Left lung (tissue), 4 donors: ENCODE measurements at regions not wholly inside any gene's neighbourhood (a gene's known extent, or its start where the extent isn't known, plus 50 kb on each side); places are given as distances from the start of the nearest gene placed in this dataset.

Experiments
- ATAC-seq: fragments of 200-7000 bp; cut with Tn5 transposase; one replicate; pipeline ENCODE4 v1.9.1; 2020; ENCODE audit warnings: moderate library complexity
- DNase-seq, 4 donors: peaks; one replicate each; pipeline ENCODE4 v3.0.0-alpha.2; 2013 to 2020
- H3K27ac ChIP-seq, 2 donors: fragments of 200-600 bp; sonication (generic) in 1 of 2; one replicate each; pipeline versions ENCODE4 v1.5.0 to v1.8.0; 2020 to 2021
- H3K27me3 ChIP-seq, 2 donors: fragments of 200-600 bp; sonication (generic) in 1 of 2; one replicate each; pipeline versions ENCODE4 v1.5.0 to v1.8.0; 2020 to 2021
- H3K36me3 ChIP-seq, 2 donors: fragments of 200-600 bp; sonication (generic) in 1 of 2; one replicate each; pipeline versions ENCODE4 v1.5.0 to v1.8.0; 2020 to 2021
- H3K4me1 ChIP-seq, 2 donors: fragments of 200-600 bp; one replicate each; pipeline ENCODE4 v1.8.0; 2021
- H3K4me3 ChIP-seq, 2 donors: fragments of 200-600 bp; sonication (generic) in 1 of 2; one replicate each; pipeline versions ENCODE4 v1.5.0 to v1.8.0; 2020 to 2021; ENCODE audit warnings: mild to moderate bottlenecking in 1 of 2
- H3K9me3 ChIP-seq, 2 donors: fragments of 200-600 bp; sonication (generic) in 1 of 2; one replicate each; pipeline versions ENCODE4 v1.5.0 to v1.8.0; 2020 to 2021
- CTCF ChIP-seq, 2 donors: fragments of 200-600 bp; sonication (generic) in 1 of 2; IDR thresholded peaks; one replicate each; pipeline versions ENCODE4 v1.5.0 to v1.8.0; 2021; ENCODE audit warnings: antibody characterized with exemption in 2 of 2
- intact Hi-C, 2 donors: fragments of 100-400 bp; cut with DNase I; formaldehyde crosslinking; loops; one replicate each; pipeline versions ENCODE4 v1.11.2 to v1.14.2; 2022
- donor health status: DM: no; HTN: yes; CAD: no.
- donor health status: DM: no; HTN: no; CAD: no.

GRCh38 chr20:21456207-21456606 lies 57.7 kb downstream of the NKX2-2 start:
- Histone ChIP-seq H3K27ac (no peak overlapping the region), H3K36me3 (no peaks in the 10 kb centered on the region), H3K4me1 (no peaks in the 10 kb centered on the region), H3K4me3 (no peak overlapping the region), H3K9me3 (no peaks in the 10 kb centered on the region), H3K27me3 (peaks cover 0 to 57% of the 10 kb centered on the region in 2 donors)
- intact Hi-C loops = no loop called here
- no peak for TF ChIP-seq CTCF (IDR thresholded peaks at IDR 0.05)
- DNase-seq = no peak
- ATAC-seq = no peak

GRCh38 chr20:21453690-21454089 lies 56.4 kb upstream of the NKX2-4 start:
- ATAC-seq (no peak), DNase-seq (no peak)
- no peaks in the 10 kb centered on the region for H3K36me3 ChIP-seq
- no peaks in the 10 kb centered on the region for H3K4me1 ChIP-seq
- H3K27me3 ChIP-seq = peaks cover 0 to 39% of the 10 kb centered on the region in 2 donors
- no peak overlapping the region for H3K4me3 ChIP-seq
- H3K27ac ChIP-seq = no peak overlapping the region
- intact Hi-C loops = loop anchor here in 1 of 2 donors (5.0 kb wide), 1 partner anchor 41 kb away; no protein-coding TSS in a partner anchor
- TF ChIP-seq CTCF (IDR thresholded peaks at IDR 0.05) = no peak
- H3K9me3 ChIP-seq = no peaks in the 10 kb centered on the region

- H3K4me1 ChIP-seq = no peaks in the 10 kb centered on the region
- intact Hi-C loops = loop anchor here in 1 of 2 donors (5.0 kb wide), 1 partner anchor 38 kb away; no protein-coding TSS in a partner anchor
- peaks cover 0 to 18% of the 10 kb centered on the region in 2 donors for H3K27me3 ChIP-seq
- ATAC-seq (no peak), DNase-seq (no peak)
- no peak for TF ChIP-seq CTCF (IDR thresholded peaks at IDR 0.05)
- H3K9me3 ChIP-seq = no peaks in the 10 kb centered on the region
- no peak overlapping the region for H3K27ac ChIP-seq
- no peaks in the 10 kb centered on the region for H3K36me3 ChIP-seq
- no peak overlapping the region for H3K4me3 ChIP-seq
These were observed 53.2 kb upstream of the NKX2-4 start for GRCh38 chr20:21450572-21450971.
